Memory B cell (primary cell): ENCODE measurements at regions not wholly inside any gene's neighbourhood (a gene's known extent, or its start where the extent isn't known, plus 50 kb on each side); places are given as distances from the start of the nearest gene placed in this dataset.

Experiments used
- ATAC-seq: fragments of 150-1000 bp; cut with Tn5 transposase; 2 replicates; pipeline ENCODE4 v1.10.0; 2021; ENCODE audit warnings: low read depth, mild to moderate bottlenecking, moderate library complexity
- DNase-seq, 2 donors: peaks; one replicate each; pipeline ENCODE4 v3.0.0; 2022; ENCODE audit warnings: low spot score in 2 of 2
- H3K27ac Mint-ChIP-seq: one replicate; pipeline ENCODE4 v1.8.0; 2022; ENCODE audit warnings: mild to moderate bottlenecking, moderate library complexity, mixed read lengths
- H3K27me3 Mint-ChIP-seq: one replicate; pipeline ENCODE4 v1.8.0; 2022; ENCODE audit warnings: mixed read lengths
- H3K36me3 Mint-ChIP-seq: one replicate; pipeline ENCODE4 v1.8.0; 2022; ENCODE audit warnings: mild to moderate bottlenecking, mixed read lengths
- H3K4me1 Mint-ChIP-seq: one replicate; pipeline ENCODE4 v1.8.0; 2022; ENCODE audit warnings: mixed read lengths
- H3K4me3 Mint-ChIP-seq: one replicate; pipeline ENCODE4 v1.8.0; 2022; ENCODE audit warnings: mild to moderate bottlenecking, moderate library complexity, mixed read lengths
- H3K9me3 Mint-ChIP-seq: one replicate; pipeline ENCODE4 v1.8.0; 2022; ENCODE audit warnings: mixed read lengths

DNA sequence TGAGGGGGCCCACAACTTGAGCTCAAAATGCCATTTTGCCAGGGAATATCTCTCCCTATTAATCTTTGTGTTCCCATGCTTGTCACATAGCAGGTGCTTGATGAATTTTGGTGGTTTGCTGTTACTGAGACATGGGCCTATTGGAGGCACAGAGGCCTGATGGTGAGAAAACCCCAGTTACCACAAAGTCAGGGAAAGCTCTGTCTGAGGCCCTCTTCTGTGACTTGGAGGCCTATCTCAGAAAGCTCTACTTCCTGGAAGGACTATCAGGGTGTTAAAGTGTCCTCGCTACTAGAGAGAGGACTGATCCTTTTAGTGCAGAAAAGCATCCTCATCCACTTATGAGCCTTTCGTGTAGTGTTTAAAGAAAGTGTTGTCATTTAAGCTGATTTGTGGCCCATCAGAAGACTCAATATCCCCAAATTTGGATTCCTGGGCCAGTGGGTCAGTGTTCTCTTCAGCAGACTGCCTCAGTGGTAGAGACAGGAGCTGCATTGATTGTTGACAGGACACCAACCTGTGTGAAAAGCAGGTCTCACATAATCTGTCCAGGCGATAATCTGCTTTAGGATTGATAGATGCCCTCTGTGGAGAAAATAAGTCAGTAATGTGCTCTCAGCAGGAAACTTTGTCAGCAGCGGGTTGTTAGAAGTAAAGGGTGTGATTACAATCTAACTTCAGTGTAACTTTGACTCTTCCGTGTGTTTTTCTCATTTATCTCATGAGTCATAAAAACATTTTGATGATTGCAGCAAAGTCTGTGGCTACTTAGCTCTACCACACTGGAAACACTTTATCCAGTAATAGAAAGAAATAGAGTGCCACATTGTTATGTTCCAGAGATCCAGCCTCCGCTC, 121.0 kb downstream of the AKAP11 start:
- no peak for ATAC-seq
- H3K4me1 Mint-ChIP-seq: peaks cover 28% of the 10 kb centered on the region
- H3K4me3 Mint-ChIP-seq: no peak overlapping the region
- H3K9me3 Mint-ChIP-seq: peaks cover 2% of the 10 kb centered on the region
- H3K27ac Mint-ChIP-seq: no peak overlapping the region
- no peak for DNase-seq
- peaks cover 1% of the 10 kb centered on the region for H3K27me3 Mint-ChIP-seq
- H3K36me3 Mint-ChIP-seq: no peaks in the 10 kb centered on the region

GRCh38 chr13:42393573-42394360, 121.8 kb downstream of the AKAP11 start:
- ATAC-seq (no peak), DNase-seq (no peak)
- Mint-ChIP-seq H3K9me3 (peaks cover 2% of the 10 kb centered on the region), H3K27me3 (peaks cover 1% of the 10 kb centered on the region), H3K27ac (no peak overlapping the region), H3K36me3 (no peaks in the 10 kb centered on the region), H3K4me1 (peaks cover 25% of the 10 kb centered on the region), H3K4me3 (no peak overlapping the region)

- ATAC-seq (no peak), DNase-seq (no peak)
- H3K27me3 Mint-ChIP-seq: peaks cover 1% of the 10 kb centered on the region
- peaks cover 25% of the 10 kb centered on the region for H3K4me1 Mint-ChIP-seq
- H3K27ac Mint-ChIP-seq: peak overlapping the region; percentile 66
- no peaks in the 10 kb centered on the region for H3K36me3 Mint-ChIP-seq
- H3K9me3 Mint-ChIP-seq: peaks cover 2% of the 10 kb centered on the region
- no peak overlapping the region for H3K4me3 Mint-ChIP-seq
Observed at GRCh38 chr13:42394361-42394708, 122.4 kb downstream of the AKAP11 start.

GRCh38 chr13:42394711-42395085, 122.7 kb downstream of the AKAP11 start:
- Mint-ChIP-seq H3K9me3 (peaks cover 2% of the 10 kb centered on the region), H3K4me1 (peaks cover 25% of the 10 kb centered on the region), H3K4me3 (peak overlapping the region; percentile 30), H3K27ac (peak overlapping the region; percentile 66), H3K27me3 (peaks cover 1% of the 10 kb centered on the region), H3K36me3 (no peaks in the 10 kb centered on the region)
- ATAC-seq (no peak), DNase-seq (no peak)

GRCh38 chr13:42395086-42395821, 123.3 kb downstream of the AKAP11 start:
- peaks cover 1% of the 10 kb centered on the region for H3K27me3 Mint-ChIP-seq
- H3K27ac Mint-ChIP-seq: peak overlapping the region; percentile 66
- ATAC-seq: no peak
- peaks cover 25% of the 10 kb centered on the region for H3K4me1 Mint-ChIP-seq
- peaks cover 2% of the 10 kb centered on the region for H3K9me3 Mint-ChIP-seq
- H3K4me3 Mint-ChIP-seq: peak overlapping the region; percentile 30
- no peak for DNase-seq
- no peaks in the 10 kb centered on the region for H3K36me3 Mint-ChIP-seq

DNA sequence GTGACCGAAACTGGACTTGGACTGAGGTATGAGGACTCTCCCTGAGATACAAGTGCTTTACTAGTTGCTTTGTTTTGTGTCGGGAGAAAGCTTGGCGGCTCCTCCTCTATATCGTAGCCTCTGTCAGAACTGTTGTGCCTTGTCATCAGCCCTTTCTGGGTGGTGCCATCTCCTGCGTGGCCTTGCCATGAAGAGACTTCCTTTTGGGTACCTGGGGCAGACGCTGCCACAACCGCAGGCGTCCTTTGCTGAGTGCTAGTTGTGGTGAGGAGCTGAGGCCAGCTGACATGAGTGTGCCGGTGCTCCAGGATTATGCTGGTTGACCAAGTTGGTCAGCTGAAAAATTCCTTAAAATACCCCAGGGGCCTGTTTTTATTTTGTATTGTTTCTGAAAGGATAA, 124.5 kb downstream of the AKAP11 start:
- no peak overlapping the region for H3K4me3 Mint-ChIP-seq
- DNase-seq: peak in 1 of 2 donors; percentile 20
- peak; percentile 94 for ATAC-seq
- no peaks in the 10 kb centered on the region for H3K36me3 Mint-ChIP-seq
- peaks cover 1% of the 10 kb centered on the region for H3K27me3 Mint-ChIP-seq
- no peak overlapping the region for H3K27ac Mint-ChIP-seq
- peaks cover 25% of the 10 kb centered on the region for H3K4me1 Mint-ChIP-seq
- no peaks in the 10 kb centered on the region for H3K9me3 Mint-ChIP-seq

DNA sequence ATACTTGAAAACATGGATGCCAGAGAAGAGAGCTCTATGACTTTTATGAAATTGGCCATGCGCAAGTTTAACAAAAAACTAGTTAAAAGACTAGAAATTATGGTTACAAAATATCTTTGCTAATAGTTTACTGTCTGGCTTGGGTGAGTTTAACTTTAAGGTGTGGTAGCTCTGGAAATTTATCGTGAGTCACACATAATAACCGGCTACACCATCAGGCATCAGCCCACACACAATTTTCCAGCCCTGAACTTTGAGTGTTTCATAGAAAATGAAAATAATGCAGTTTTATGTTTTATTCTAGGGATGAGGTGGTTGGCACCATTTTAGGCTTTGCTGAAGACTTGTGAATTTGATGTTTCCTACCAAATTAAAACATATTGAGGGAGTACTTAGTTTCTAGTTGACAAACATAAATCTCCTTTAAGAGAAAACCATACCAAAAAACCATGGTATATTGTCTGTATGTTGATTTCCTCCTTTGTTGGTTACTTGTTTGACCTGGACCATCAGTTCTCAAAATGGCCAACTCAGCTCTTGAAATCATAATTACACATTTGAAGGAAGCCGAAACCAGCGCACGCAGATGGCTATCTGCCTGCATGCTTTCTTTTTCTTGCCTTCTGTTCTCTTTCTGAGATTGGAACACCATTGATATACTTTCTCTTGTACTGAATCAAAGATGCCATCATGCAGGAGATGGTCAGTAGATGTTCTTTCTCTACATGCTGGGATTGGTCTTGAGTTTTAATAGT, 125.1 kb downstream of the AKAP11 start:
- H3K4me3 Mint-ChIP-seq: no peak overlapping the region
- no peak overlapping the region for H3K27ac Mint-ChIP-seq
- H3K36me3 Mint-ChIP-seq: no peaks in the 10 kb centered on the region
- DNase-seq: no peak
- H3K9me3 Mint-ChIP-seq: no peaks in the 10 kb centered on the region
- peaks cover 22% of the 10 kb centered on the region for H3K4me1 Mint-ChIP-seq
- no peak for ATAC-seq
- peaks cover 1% of the 10 kb centered on the region for H3K27me3 Mint-ChIP-seq

DNA sequence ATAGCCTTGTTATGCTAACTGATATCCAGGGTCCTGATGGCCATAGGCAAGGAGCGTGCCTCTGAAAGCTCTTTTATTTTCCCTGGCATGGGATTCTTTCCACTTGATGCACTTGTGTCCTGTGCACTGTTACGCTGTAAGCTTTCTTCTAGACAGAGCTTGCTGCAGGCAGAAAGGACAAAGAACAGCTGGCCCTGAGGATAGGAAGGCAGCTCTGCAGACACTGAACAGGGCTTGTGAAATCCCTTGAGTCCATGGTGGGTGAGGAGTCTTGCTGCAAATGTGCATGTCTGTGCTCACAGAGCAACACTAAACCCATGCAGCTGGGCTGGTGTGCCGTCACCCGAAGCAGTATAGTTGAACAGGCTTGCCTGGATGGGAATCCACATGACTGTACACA, 126.6 kb downstream of the AKAP11 start:
- ATAC-seq (no peak), DNase-seq (no peak)
- Mint-ChIP-seq H3K27me3 (peaks cover 1% of the 10 kb centered on the region), H3K27ac (no peak overlapping the region), H3K4me3 (no peak overlapping the region), H3K9me3 (no peaks in the 10 kb centered on the region), H3K36me3 (no peaks in the 10 kb centered on the region), H3K4me1 (peaks cover 24% of the 10 kb centered on the region)

GRCh38 chr13:42400188-42400833, 128.4 kb downstream of the AKAP11 start:
- Mint-ChIP-seq H3K4me1 (peaks cover 12% of the 10 kb centered on the region), H3K27me3 (peaks cover 1% of the 10 kb centered on the region), H3K9me3 (no peaks in the 10 kb centered on the region), H3K4me3 (no peak overlapping the region), H3K27ac (no peak overlapping the region), H3K36me3 (no peaks in the 10 kb centered on the region)
- DNase-seq (no peak), ATAC-seq (no peak)

GRCh38 chr13:42401376-42401775, 129.4 kb downstream of the AKAP11 start:
- H3K27ac Mint-ChIP-seq: no peak overlapping the region
- no peak for ATAC-seq
- H3K36me3 Mint-ChIP-seq: no peaks in the 10 kb centered on the region

DNA sequence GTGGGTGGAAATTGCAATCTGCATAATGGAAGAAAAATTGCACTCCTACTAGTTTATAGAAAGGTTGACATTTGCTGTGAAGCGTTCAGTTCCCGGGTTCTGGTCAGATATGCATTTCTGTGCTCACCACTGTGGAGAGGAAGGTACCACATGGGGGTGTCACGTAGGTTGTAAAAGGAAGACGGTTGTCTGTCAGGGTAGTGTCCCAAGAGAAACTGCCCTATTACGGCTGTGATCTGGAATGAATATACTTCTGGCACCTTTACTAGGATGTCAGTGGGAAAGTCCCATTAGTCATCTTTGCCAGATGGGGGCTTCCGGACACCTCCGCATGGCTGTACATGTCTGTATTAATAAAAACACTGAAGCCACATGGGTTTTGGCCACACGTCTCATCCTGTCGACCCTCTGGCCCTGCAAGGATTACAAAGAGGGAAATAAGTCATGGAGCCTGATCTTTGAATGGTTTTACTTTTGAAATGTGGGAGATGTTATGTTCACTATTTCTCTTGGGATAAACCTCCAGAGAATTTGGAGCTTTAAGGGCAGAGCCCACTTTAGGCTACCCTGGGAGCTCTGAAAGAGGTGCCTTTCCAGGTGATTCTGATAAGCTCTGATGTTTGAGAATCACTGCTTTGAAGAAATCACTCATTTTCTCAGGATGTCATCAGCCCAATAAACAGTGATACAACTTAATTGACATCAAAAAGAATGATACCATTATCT, 133.9 kb downstream of the AKAP11 start:
- Mint-ChIP-seq H3K4me3 (peak overlapping the region; percentile 53), H3K4me1 (peaks cover 16% of the 10 kb centered on the region), H3K27ac (peak overlapping the region; percentile 93)

More at GRCh38 chr13:42401376-42401775, 129.4 kb downstream of the AKAP11 start:
- H3K9me3 Mint-ChIP-seq: no peaks in the 10 kb centered on the region
- peaks cover 17% of the 10 kb centered on the region for H3K4me1 Mint-ChIP-seq
- H3K4me3 Mint-ChIP-seq: no peak overlapping the region
- no peak for DNase-seq
- peaks cover 1% of the 10 kb centered on the region for H3K27me3 Mint-ChIP-seq

GRCh38 chr13:42409075-42409474, 137.1 kb downstream of the AKAP11 start:
- no peak overlapping the region for H3K4me3 Mint-ChIP-seq
- H3K27ac Mint-ChIP-seq: no peak overlapping the region
- H3K36me3 Mint-ChIP-seq: no peaks in the 10 kb centered on the region
- no peaks in the 10 kb centered on the region for H3K9me3 Mint-ChIP-seq
- peaks cover 17% of the 10 kb centered on the region for H3K4me1 Mint-ChIP-seq
- DNase-seq (no peak), ATAC-seq (no peak)
- H3K27me3 Mint-ChIP-seq: no peaks in the 10 kb centered on the region

More for the DNA sequence above, 133.9 kb downstream of the AKAP11 start:
- ATAC-seq (peak; percentile 75), DNase-seq (peak in 1 of 2 donors; percentile 23)
- Mint-ChIP-seq H3K9me3 (no peaks in the 10 kb centered on the region), H3K27me3 (no peaks in the 10 kb centered on the region), H3K36me3 (no peaks in the 10 kb centered on the region)
